Smooth muscle cell (in vitro differentiated cells): ENCODE measurements at regions not wholly inside any gene's neighbourhood (a gene's known extent, or its start where the extent isn't known, plus 50 kb on each side); places are given as distances from the start of the nearest gene placed in this dataset.
A peak's percentile ranks its signal among the peaks of the same experiment; 100 is the strongest.
"Not testable (repeated sequence)": the region's sequence is repeated elsewhere in the genome, so short reads cannot be mapped to it uniquely, and the experiment has no call there.

Experiments
- DNase-seq: peaks from one replicate; lab custom pipeline; 2025; ENCODE audit not compliant: unreplicated experiment; lab: John Stamatoyannopoulos, UW
- H2AFZ ChIP-seq: fragments of 200-600 bp; sonication (generic); 2 replicates; pipeline ENCODE4 v1.6.0; 2016; ENCODE audit warnings: antibody characterized with exemption, low read depth, mild to moderate bottlenecking
- H3F3A ChIP-seq: fragments of 200-600 bp; sonication (generic); 2 replicates; pipeline ENCODE4 v1.6.0; 2017; ENCODE audit warnings: antibody characterized with exemption, low read depth
- H3K27ac ChIP-seq: fragments of 200-600 bp; sonication (generic); 2 replicates; pipeline ENCODE4 v1.5.1; 2016; ENCODE audit warnings: low read depth, mild to moderate bottlenecking
- H3K27me3 ChIP-seq: fragments of 200-600 bp; sonication (generic); 2 replicates; pipeline ENCODE4 v1.6.1; 2016; ENCODE audit warnings: low read depth, mild to moderate bottlenecking
- H3K36me3 ChIP-seq: fragments of 200-600 bp; sonication (generic); 2 replicates; pipeline ENCODE4 v1.5.1; 2016; ENCODE audit warnings: low read depth
- H3K4me1 ChIP-seq: fragments of 200-600 bp; sonication (generic); 2 replicates; pipeline ENCODE4 v1.5.1; 2016; ENCODE audit warnings: low read depth
- H3K4me2 ChIP-seq: fragments of 200-600 bp; sonication (generic); 2 replicates; pipeline ENCODE4 v1.6.0; 2016; ENCODE audit warnings: mild to moderate bottlenecking
- H3K4me3 ChIP-seq: fragments of 200-600 bp; sonication (generic); 2 replicates; pipeline ENCODE4 v1.5.1; 2016; ENCODE audit warnings: mild to moderate bottlenecking
- H3K79me2 ChIP-seq: fragments of 200-600 bp; sonication (generic); 2 replicates; pipeline ENCODE4 v1.6.0; 2016; ENCODE audit warnings: low read depth, mild to moderate bottlenecking
- H3K9ac ChIP-seq: fragments of 200-600 bp; sonication (generic); 2 replicates; pipeline ENCODE4 v1.6.0; 2016; ENCODE audit warnings: low read depth
- H3K9me3 ChIP-seq: fragments of 200-600 bp; sonication (generic); replicated peaks from 2 replicates; pipeline ENCODE4 v1.5.1; 2016; ENCODE audit warnings: low read depth
- H4K20me1 ChIP-seq: fragments of 200-600 bp; sonication (generic); 2 replicates; pipeline ENCODE4 v1.6.0; 2016; ENCODE audit warnings: low read depth
- CTCF ChIP-seq: fragments of 200-600 bp; sonication (generic); IDR thresholded peaks from 2 replicates; pipeline ENCODE4 v1.5.1; 2017; ENCODE audit warnings: borderline replicate concordance, mild to moderate bottlenecking, antibody characterized with exemption; ENCODE audit not compliant: insufficient read depth, poor library complexity, severe bottlenecking
- WGBS: methylation state at CpG from one replicate; pipeline ENCODE4 v1.1.7; 2016; ENCODE audit warnings: low lambda C conversion rate; 5-methylcytosine and 5-hydroxymethylcytosine counted together

DNA sequence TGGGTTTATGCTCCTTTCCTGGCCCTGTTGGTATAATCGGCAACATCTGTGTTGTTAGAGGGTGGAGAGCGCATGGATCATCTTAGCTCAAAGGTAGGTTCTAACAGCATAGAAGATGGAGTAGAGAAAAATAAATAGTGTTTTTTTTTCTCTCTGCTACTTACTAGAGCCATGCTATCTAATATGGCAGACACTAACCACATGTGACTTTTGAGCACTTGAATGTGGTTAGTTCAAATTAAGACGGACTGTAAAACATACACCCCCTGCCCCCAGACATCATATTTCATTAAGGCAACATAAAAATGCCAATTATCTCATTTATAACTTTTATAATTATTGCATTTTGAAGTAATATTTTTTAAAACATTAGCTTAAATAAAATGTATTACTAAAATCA is 525.1 kb downstream of the KIF20B start:
- Histone ChIP-seq H3K79me2 (no peaks in the 10 kb centered on the region), H3K27ac (peak overlapping the region; percentile 79), H2AFZ (no peak overlapping the region), H3K4me1 (peaks cover 6% of the 10 kb centered on the region), H3K4me2 (no peak overlapping the region), H3K27me3 (no peaks in the 10 kb centered on the region), H3K9ac (no peak overlapping the region), H3K4me3 (no peak overlapping the region), H4K20me1 (no peaks in the 10 kb centered on the region), H3K9me3 (no peaks in the 10 kb centered on the region), H3K36me3 (no peaks in the 10 kb centered on the region), H3F3A (peaks cover 23% of the 10 kb centered on the region)
- no peak for TF ChIP-seq CTCF
- 78% methylated on average over 3 of the region's 3 CpGs for WGBS
- no peak for DNase-seq

- H3K36me3 ChIP-seq = no peaks in the 10 kb centered on the region
- H3K4me3 ChIP-seq = no peak overlapping the region
- H3K27ac ChIP-seq = peak overlapping the region; percentile 79
- H3K9me3 ChIP-seq = no peaks in the 10 kb centered on the region
- no peak for TF ChIP-seq CTCF
- DNase-seq = no peak
- peaks cover 6% of the 10 kb centered on the region for H3K4me1 ChIP-seq
- no peaks in the 10 kb centered on the region for H3K79me2 ChIP-seq
- no peak overlapping the region for H3K9ac ChIP-seq
- H4K20me1 ChIP-seq = no peaks in the 10 kb centered on the region
- peaks cover 21% of the 10 kb centered on the region for H3F3A ChIP-seq
- H3K27me3 ChIP-seq = no peaks in the 10 kb centered on the region
- 63% methylated on average over 2 of the region's 2 CpGs for WGBS
- H3K4me2 ChIP-seq = no peak overlapping the region
- no peak overlapping the region for H2AFZ ChIP-seq
These were observed 525.8 kb downstream of the KIF20B start for GRCh38 chr10:90227217-90227656.

DNA sequence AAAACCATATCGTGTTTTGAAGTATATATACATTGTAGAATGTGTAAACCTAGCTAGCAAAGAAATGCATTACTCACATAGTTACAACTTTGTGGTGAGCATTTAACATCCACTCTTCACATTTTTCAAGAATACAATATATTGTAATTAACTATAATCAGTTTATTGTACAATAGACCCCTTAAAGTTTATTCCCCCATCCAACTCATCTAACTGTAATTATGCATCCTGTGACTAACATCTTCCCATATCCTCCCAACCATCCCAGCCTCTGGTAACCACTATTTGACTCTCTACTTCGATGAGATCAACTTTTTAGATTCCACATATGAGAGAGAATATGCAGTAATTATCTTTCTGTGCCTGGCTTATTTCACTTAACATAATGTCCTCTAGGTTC is 526.4 kb downstream of the KIF20B start:
- Histone ChIP-seq H3F3A (peaks cover 16% of the 10 kb centered on the region), H3K4me1 (peaks cover 2% of the 10 kb centered on the region), H3K27ac (peak overlapping the region; percentile 79), H3K79me2 (no peaks in the 10 kb centered on the region), H3K4me3 (no peak overlapping the region), H3K27me3 (no peaks in the 10 kb centered on the region), H3K4me2 (no peak overlapping the region), H3K9ac (no peak overlapping the region), H3K36me3 (no peaks in the 10 kb centered on the region), H2AFZ (no peak overlapping the region), H4K20me1 (no peaks in the 10 kb centered on the region), H3K9me3 (no peaks in the 10 kb centered on the region)
- TF ChIP-seq CTCF = no peak
- DNase-seq = no peak
- 80% methylated on average over 2 of the region's 2 CpGs for WGBS

DNA sequence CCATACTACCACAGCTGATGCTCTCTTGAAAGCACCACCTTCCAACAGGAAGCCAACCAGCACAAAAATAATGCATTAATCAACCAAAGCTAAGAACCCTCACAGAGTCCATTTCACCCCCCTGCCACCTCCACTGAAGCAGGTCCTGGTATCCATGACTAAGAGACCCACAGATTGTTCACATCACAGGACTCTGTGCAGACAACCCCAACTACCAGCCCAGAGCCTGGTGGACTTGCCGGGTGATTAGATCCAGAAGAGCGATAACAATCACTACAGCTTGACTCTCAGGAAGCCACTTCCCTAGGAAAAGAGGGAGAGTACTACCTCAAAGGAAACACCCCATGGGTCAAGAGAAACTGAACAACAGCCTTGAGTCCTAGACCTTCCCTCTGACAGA is 528.1 kb downstream of the KIF20B start:
- H3K36me3 ChIP-seq = peaks cover 4% of the 10 kb centered on the region
- H3K27ac ChIP-seq = no peak overlapping the region
- H3K4me2 ChIP-seq = no peak overlapping the region
- H3K9ac ChIP-seq = no peak overlapping the region
- TF ChIP-seq CTCF = no peak
- peaks cover 15% of the 10 kb centered on the region for H3F3A ChIP-seq
- DNase-seq = no peak
- no peaks in the 10 kb centered on the region for H3K9me3 ChIP-seq
- no peaks in the 10 kb centered on the region for H3K27me3 ChIP-seq
- H2AFZ ChIP-seq = no peak overlapping the region
- WGBS = 82% methylated on average over 2 of the region's 2 CpGs
- H3K4me3 ChIP-seq = no peak overlapping the region
- no peaks in the 10 kb centered on the region for H3K4me1 ChIP-seq
- H4K20me1 ChIP-seq = no peaks in the 10 kb centered on the region
- no peaks in the 10 kb centered on the region for H3K79me2 ChIP-seq

DNA sequence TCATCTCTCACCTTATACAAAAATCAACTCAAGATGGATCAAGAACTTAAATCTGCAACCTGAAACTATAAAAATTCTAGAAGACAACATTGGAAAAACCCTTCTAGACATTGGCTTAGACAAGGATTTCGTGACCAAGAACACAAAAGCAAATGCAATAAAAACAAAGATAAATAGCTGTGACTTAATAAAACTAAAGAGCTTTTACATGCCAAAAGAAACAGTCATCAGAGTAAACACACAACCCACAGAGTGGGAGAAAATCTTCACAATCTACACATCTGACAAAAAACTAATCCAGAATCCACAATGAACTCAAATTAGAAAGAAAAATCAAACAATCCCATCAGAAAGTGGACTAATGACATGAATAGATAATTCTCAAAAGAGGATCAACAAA is 532.4 kb downstream of the KIF20B start:
- peak overlapping the region; percentile 9 for H2AFZ ChIP-seq
- WGBS = 7% methylated on average over 1 of the region's 1 CpG
- H4K20me1 ChIP-seq, H3K4me3 ChIP-seq, H3K9ac ChIP-seq, H3K9me3 ChIP-seq, DNase-seq, H3K27me3 ChIP-seq, H3K4me1 ChIP-seq, H3K36me3 ChIP-seq, H3F3A ChIP-seq, H3K79me2 ChIP-seq: not testable (repeated sequence)
- H3K27ac ChIP-seq = peak overlapping the region; percentile 86
- H3K4me2 ChIP-seq = peak overlapping the region; percentile 8
